GM23338 (cell line): ENCODE measurements at regions not wholly inside any gene's neighbourhood (a gene's known extent, or its start where the extent isn't known, plus 50 kb on each side); places are given as distances from the start of the nearest gene placed in this dataset.

Experiments used
- ATAC-seq: fragments of 200-7000 bp; cut with Tn5 transposase; 3 replicates; pipeline ENCODE4 v1.9.1; 2020
- DNase-seq: peaks from one replicate; pipeline ENCODE4 v3.0.0-alpha.2; 2015; ENCODE audit warnings: low spot score
- H2AFZ ChIP-seq: fragments of 200-600 bp; sonication (generic); 2 replicates; pipeline ENCODE4 v1.8.0; 2016; ENCODE audit warnings: antibody characterized with exemption, mild to moderate bottlenecking, moderate library complexity
- H3F3A ChIP-seq: fragments of 200-600 bp; sonication (generic); replicated peaks from 2 replicates; pipeline ENCODE4 v1.8.0; 2017; ENCODE audit warnings: antibody characterized with exemption, mixed run types, low read depth
- H3K27ac ChIP-seq: fragments of 200-600 bp; sonication (generic); 2 replicates; pipeline ENCODE4 v1.6.1; 2016; ENCODE audit warnings: low read depth
- H3K27me3 ChIP-seq: fragments of 200-600 bp; sonication (generic); 2 replicates; pipeline ENCODE4 v1.8.0; 2016; ENCODE audit warnings: mild to moderate bottlenecking, mixed run types, moderate library complexity; ENCODE audit not compliant: insufficient read depth
- H3K36me3 ChIP-seq: fragments of 200-600 bp; sonication (generic); 2 replicates; pipeline ENCODE4 v1.8.0; 2016; ENCODE audit warnings: mild to moderate bottlenecking; ENCODE audit not compliant: insufficient read depth
- H3K4me1 ChIP-seq: fragments of 200-600 bp; sonication (generic); 2 replicates; pipeline ENCODE4 v1.8.0; 2016; ENCODE audit warnings: mild to moderate bottlenecking, moderate library complexity; ENCODE audit not compliant: insufficient read depth
- H3K4me2 ChIP-seq: fragments of 200-600 bp; sonication (generic); 2 replicates; pipeline ENCODE4 v1.7.1; 2017; ENCODE audit warnings: mixed run types
- H3K4me3 ChIP-seq: fragments of 200-600 bp; sonication (generic); 2 replicates; pipeline ENCODE4 v1.6.1; 2016; ENCODE audit warnings: mixed run types
- H3K79me2 ChIP-seq: fragments of 200-600 bp; sonication (generic); replicated peaks from 2 replicates; pipeline ENCODE4 v1.8.0; 2017; ENCODE audit warnings: mild to moderate bottlenecking; ENCODE audit not compliant: insufficient read depth
- H3K9me2 ChIP-seq: fragments of 200-600 bp; sonication (generic); 2 replicates; pipeline ENCODE4 v1.8.0; 2017; ENCODE audit not compliant: insufficient read depth
- H4K20me1 ChIP-seq: fragments of 200-600 bp; sonication (generic); replicated peaks from 2 replicates; pipeline ENCODE4 v1.8.0; 2017; ENCODE audit warnings: mild to moderate bottlenecking; ENCODE audit not compliant: insufficient read depth
- H3K27ac Mint-ChIP-seq: 2 replicates; pipeline ENCODE4 v1.8.0; 2020; ENCODE audit warnings: inconsistent platforms, mild to moderate bottlenecking, moderate library complexity, mixed read lengths
- H3K27me3 Mint-ChIP-seq: 3 replicates; pipeline ENCODE4 v1.8.0; 2022; ENCODE audit warnings: low read depth, mild to moderate bottlenecking, moderate library complexity, mixed read lengths, inconsistent platforms; ENCODE audit not compliant: insufficient read depth, poor library complexity
- H3K36me3 Mint-ChIP-seq: 3 replicates; pipeline ENCODE4 v1.8.0; 2021; ENCODE audit warnings: low read depth, mild to moderate bottlenecking, inconsistent platforms, moderate library complexity, mixed read lengths
- H3K4me1 Mint-ChIP-seq: 3 replicates; pipeline ENCODE4 v1.8.0; 2020; ENCODE audit warnings: mild to moderate bottlenecking, inconsistent platforms, mixed read lengths
- H3K4me3 Mint-ChIP-seq: 3 replicates; pipeline ENCODE4 v1.8.0; 2021; ENCODE audit warnings: moderate library complexity, mild to moderate bottlenecking, inconsistent platforms, mixed read lengths
- H3K9me3 Mint-ChIP-seq: 3 replicates; pipeline ENCODE4 v1.8.0; 2020; ENCODE audit warnings: moderate library complexity, mild to moderate bottlenecking, inconsistent platforms, mixed read lengths
- CREB1 ChIP-seq: fragments of 250-450 bp; sonication (Bioruptor Pico); IDR thresholded peaks from 2 replicates; pipeline ENCODE4 v1.5.0; 2020; ENCODE audit warnings: low read depth, mild to moderate bottlenecking, moderate library complexity
- EZH2phosphoT487 ChIP-seq: fragments of 200-600 bp; sonication (generic); IDR thresholded peaks from one replicate; pipeline ENCODE4 v1.8.1; 2018; ENCODE audit warnings: antibody characterized with exemption; ENCODE audit not compliant: unreplicated experiment
- NANOG ChIP-seq: IDR thresholded peaks from 2 replicates; pipeline ENCODE4 v1.6.1; 2016; ENCODE audit warnings: antibody characterized with exemption, borderline replicate concordance
- POLR2AphosphoS5 ChIP-seq: IDR thresholded peaks from 2 replicates; pipeline ENCODE4 v1.6.1; 2016; ENCODE audit warnings: antibody characterized with exemption, low read depth
- STAT1 ChIP-seq: IDR thresholded peaks from one replicate; pipeline ENCODE4 v1.6.1; 2016; ENCODE audit warnings: antibody characterized with exemption; ENCODE audit not compliant: unreplicated experiment
- TF ChIP-seq, protein P1 (sequence below): fragments of 250-450 bp; sonication (Bioruptor Pico); IDR thresholded peaks from 2 replicates; pipeline ENCODE4 v1.5.0; 2020; ENCODE audit warnings: mild to moderate bottlenecking, moderate library complexity
- TF ChIP-seq, protein P2 (sequence below), 2 experiments: fragments of 200-600 bp in 1 of 2; sonication (generic) in 1 of 2; conservative IDR thresholded peaks; 2 replicates each; pipeline versions ENCODE4 v1.5.1 to v1.6.1; 2016 to 2017; ENCODE audit warnings: antibody characterized with exemption in 2 of 2, low read depth in 2 of 2, mild to moderate bottlenecking in 2 of 2, moderate library complexity in 1 of 2

DNA sequence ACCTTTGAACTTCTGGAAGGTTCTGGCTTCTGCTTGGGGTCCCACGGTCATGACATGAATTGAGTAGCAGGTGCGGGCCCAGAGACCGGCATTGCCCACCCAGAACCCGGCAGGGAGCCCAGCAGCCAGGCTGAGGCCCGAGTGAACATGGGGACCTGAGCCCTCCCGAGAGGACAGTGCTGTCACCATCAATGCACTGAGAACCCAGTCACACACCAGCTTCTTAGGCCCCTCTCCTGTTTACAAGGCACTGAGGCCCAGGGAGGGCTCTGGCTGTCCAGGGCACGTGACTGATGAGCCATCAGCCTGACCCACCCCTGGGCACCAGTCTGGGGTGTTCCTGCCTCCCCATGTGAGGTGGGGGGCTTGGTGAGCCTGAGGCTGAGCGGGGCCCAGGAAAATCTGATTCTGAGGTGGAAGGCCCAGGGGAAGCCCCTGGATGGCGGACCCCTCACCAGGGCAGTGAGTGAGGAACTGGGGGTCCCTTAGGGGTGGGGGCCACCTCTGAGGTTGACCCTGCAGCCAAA, 60.3 kb upstream of the RNU6ATAC start:
- Mint-ChIP-seq H3K27ac (no peak overlapping the region), H3K9me3 (no peaks in the 10 kb centered on the region; the same call in 2 of the 3 replicates), H3K4me3 (no peak overlapping the region), H3K4me1 (peaks cover 21% of the 10 kb centered on the region), H3K27me3 (peaks cover 4% of the 10 kb centered on the region), H3K36me3 (no peaks in the 10 kb centered on the region)
- no peaks in the 10 kb centered on the region for H3K4me1 ChIP-seq
- no peak overlapping the region for H3K4me3 ChIP-seq
- no peak overlapping the region for H3K27ac ChIP-seq
- TF ChIP-seq CREB1 (no peak), POLR2AphosphoS5 (no peak), EZH2phosphoT487 (no peak), STAT1 (no peak), NANOG (no peak)
- TF ChIP-seq, protein P1, sequence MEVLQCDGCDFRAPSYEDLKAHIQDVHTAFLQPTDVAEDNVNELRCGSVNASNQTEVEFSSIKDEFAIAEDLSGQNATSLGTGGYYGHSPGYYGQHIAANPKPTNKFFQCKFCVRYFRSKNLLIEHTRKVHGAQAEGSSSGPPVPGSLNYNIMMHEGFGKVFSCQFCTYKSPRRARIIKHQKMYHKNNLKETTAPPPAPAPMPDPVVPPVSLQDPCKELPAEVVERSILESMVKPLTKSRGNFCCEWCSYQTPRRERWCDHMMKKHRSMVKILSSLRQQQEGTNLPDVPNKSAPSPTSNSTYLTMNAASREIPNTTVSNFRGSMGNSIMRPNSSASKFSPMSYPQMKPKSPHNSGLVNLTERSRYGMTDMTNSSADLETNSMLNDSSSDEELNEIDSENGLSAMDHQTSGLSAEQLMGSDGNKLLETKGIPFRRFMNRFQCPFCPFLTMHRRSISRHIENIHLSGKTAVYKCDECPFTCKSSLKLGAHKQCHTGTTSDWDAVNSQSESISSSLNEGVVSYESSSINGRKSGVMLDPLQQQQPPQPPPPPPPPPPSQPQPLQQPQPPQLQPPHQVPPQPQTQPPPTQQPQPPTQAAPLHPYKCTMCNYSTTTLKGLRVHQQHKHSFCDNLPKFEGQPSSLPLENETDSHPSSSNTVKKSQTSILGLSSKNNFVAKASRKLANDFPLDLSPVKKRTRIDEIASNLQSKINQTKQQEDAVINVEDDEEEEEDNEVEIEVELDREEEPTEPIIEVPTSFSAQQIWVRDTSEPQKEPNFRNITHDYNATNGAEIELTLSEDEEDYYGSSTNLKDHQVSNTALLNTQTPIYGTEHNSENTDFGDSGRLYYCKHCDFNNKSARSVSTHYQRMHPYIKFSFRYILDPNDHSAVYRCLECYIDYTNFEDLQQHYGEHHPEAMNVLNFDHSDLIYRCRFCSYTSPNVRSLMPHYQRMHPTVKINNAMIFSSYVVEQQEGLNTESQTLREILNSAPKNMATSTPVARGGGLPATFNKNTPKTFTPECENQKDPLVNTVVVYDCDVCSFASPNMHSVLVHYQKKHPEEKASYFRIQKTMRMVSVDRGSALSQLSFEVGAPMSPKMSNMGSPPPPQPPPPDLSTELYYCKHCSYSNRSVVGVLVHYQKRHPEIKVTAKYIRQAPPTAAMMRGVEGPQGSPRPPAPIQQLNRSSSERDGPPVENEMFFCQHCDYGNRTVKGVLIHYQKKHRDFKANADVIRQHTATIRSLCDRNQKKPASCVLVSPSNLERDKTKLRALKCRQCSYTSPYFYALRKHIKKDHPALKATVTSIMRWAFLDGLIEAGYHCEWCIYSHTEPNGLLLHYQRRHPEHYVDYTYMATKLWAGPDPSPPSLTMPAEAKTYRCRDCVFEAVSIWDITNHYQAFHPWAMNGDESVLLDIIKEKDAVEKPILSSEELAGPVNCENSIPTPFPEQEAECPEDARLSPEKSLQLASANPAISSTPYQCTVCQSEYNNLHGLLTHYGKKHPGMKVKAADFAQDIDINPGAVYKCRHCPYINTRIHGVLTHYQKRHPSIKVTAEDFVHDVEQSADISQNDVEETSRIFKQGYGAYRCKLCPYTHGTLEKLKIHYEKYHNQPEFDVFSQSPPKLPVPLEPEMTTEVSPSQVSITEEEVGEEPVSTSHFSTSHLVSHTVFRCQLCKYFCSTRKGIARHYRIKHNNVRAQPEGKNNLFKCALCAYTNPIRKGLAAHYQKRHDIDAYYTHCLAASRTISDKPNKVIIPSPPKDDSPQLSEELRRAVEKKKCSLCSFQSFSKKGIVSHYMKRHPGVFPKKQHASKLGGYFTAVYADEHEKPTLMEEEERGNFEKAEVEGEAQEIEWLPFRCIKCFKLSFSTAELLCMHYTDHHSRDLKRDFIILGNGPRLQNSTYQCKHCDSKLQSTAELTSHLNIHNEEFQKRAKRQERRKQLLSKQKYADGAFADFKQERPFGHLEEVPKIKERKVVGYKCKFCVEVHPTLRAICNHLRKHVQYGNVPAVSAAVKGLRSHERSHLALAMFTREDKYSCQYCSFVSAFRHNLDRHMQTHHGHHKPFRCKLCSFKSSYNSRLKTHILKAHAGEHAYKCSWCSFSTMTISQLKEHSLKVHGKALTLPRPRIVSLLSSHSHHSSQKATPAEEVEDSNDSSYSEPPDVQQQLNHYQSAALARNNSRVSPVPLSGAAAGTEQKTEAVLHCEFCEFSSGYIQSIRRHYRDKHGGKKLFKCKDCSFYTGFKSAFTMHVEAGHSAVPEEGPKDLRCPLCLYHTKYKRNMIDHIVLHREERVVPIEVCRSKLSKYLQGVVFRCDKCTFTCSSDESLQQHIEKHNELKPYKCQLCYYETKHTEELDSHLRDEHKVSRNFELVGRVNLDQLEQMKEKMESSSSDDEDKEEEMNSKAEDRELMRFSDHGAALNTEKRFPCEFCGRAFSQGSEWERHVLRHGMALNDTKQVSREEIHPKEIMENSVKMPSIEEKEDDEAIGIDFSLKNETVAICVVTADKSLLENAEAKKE (CRISPR knock-in tag) = no peak
- TF ChIP-seq, protein P2, sequence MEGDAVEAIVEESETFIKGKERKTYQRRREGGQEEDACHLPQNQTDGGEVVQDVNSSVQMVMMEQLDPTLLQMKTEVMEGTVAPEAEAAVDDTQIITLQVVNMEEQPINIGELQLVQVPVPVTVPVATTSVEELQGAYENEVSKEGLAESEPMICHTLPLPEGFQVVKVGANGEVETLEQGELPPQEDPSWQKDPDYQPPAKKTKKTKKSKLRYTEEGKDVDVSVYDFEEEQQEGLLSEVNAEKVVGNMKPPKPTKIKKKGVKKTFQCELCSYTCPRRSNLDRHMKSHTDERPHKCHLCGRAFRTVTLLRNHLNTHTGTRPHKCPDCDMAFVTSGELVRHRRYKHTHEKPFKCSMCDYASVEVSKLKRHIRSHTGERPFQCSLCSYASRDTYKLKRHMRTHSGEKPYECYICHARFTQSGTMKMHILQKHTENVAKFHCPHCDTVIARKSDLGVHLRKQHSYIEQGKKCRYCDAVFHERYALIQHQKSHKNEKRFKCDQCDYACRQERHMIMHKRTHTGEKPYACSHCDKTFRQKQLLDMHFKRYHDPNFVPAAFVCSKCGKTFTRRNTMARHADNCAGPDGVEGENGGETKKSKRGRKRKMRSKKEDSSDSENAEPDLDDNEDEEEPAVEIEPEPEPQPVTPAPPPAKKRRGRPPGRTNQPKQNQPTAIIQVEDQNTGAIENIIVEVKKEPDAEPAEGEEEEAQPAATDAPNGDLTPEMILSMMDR (conservative IDR thresholded peaks at IDR 0.05; ENCODE audit: low read depth in 2 of 2) = no peak
- DNase-seq (no peak), ATAC-seq (no peak)
- no peak overlapping the region for H2AFZ ChIP-seq
- H3K79me2 ChIP-seq = no peaks in the 10 kb centered on the region
- no peaks in the 10 kb centered on the region for H3K27me3 ChIP-seq
- H4K20me1 ChIP-seq = no peaks in the 10 kb centered on the region
- no peaks in the 10 kb centered on the region for H3K36me3 ChIP-seq
- no peak overlapping the region for H3K4me2 ChIP-seq
- no peaks in the 10 kb centered on the region for H3K9me2 ChIP-seq
- no peaks in the 10 kb centered on the region for H3F3A ChIP-seq
